ENCODE measurements at regions not wholly inside any gene's neighbourhood (a gene's known extent, or its start where the extent isn't known, plus 50 kb on each side); places are given as distances from the start of the nearest gene placed in this dataset.

GRCh38 chr15:95610945-95611344 lies 719.6 kb upstream of the NR2F2 start:
- TF ChIP-seq CTCF (IDR thresholded peaks at IDR 0.05) (no peak), POLR2A (IDR thresholded peaks at IDR 0.05) (no peak)
